GM19324 (cell line): ENCODE measurements at regions not wholly inside any gene's neighbourhood (a gene's known extent, or its start where the extent isn't known, plus 50 kb on each side); places are given as distances from the start of the nearest gene placed in this dataset.

Experiments used
- ATAC-seq: cut with Tn5 transposase; IDR thresholded peaks from one replicate; pipeline ENCODE4 v1.9.1; 2021; ENCODE audit warnings: mild to moderate bottlenecking, moderate library complexity; ENCODE audit not compliant: unreplicated experiment, low FRiP score

DNA sequence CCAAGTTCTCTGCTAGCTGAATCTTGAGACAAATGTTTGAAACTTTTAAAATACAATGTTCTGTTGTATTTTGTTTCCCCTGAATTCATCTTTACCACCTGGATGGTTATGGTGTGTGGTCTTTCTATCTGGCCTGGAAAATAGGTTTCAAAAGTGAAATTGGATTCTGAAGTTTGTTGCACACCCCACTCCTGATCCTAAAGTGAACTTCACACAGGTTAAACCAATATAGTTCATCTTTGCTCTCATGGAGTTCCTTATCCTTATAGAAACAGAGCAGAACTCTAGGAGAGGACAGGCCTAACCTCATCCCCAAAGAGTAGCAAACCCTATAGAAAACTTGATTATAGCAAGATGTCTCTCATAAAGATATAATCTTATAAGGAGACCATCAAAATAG, 179.4 kb upstream of the BCL6 start:
- no peak for ATAC-seq

DNA sequence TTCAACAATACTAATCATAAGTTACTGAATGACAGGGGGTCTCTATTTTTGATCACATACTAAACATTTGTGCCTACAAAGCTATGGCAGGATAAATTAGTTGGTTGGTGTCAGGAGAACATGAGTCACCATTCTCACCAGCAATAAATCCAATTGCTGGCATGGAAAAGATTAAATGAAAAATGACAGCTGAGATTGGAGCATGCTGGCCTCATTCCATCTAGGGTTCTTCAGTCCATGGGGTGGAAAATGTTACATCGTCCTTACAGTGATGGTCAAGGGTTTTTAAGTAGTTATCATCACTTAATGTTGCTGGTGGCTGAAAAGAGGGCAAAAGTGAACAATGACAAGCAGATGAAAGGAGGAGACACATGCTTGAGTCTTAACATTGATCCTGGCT, 180.1 kb upstream of the BCL6 start:
- ATAC-seq = no peak

- ATAC-seq = no peak
Observed at GRCh38 chr3:187926620-187927019, 181.4 kb upstream of the BCL6 start.

GRCh38 chr3:187927565-187927964, 182.3 kb upstream of the BCL6 start:
- no peak for ATAC-seq

DNA sequence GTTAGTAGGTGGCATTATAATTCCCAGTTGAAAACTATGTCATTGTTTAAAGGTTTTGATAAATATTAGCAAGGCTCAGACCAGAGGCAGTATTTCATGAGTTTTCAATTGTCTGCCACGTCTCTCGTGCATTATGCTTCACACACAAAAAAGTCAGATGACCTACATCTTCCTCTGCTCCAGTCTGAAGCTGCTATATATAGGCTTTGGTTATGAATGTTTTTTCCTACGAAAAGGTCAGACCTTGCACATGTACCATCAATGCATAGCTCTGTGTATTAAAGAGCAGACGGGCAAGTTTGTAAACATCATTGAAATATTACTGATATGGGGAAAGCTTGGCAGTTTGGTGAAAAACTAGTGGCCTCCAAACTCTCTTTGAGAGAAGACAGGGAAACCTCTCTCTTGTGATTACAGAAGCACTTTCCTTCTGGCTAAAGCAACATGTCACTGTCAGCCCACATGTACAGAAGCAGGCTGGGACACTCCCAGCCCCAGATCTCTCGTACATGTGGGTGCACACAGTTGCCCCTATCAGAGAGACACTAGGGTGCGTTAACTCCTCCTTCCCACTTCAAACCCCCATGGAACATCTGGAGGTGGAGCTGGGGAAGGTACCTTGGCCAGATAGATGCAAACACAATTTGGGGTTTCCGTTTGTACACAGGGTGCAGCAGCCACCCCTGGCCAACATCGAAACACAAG, 184.0 kb upstream of the BCL6 start:
- ATAC-seq = no peak

DNA sequence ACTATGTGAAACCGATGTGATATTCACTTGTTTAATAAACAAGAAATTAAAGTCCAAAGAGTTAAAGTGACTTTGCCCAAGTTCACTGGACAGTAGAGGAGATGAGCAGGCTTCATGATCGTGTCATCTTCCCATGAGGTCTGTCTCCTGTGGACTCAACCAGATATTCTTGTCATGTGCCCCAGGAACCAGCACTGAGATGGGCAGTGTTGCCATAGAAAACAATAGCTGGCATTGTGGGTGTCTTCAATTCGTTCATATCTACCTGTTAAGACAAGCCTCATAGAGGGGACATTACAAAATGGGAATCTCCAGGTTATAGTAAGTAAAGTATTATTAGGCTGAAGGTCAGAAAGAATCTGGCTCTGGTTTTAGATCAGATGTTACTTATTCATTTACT, 184.8 kb upstream of the BCL6 start:
- ATAC-seq = no peak

GRCh38 chr3:187931101-187931500, 185.8 kb upstream of the BCL6 start:
- no peak for ATAC-seq

GRCh38 chr3:187931770-187932278, 186.6 kb upstream of the BCL6 start:
- ATAC-seq = no peak

DNA sequence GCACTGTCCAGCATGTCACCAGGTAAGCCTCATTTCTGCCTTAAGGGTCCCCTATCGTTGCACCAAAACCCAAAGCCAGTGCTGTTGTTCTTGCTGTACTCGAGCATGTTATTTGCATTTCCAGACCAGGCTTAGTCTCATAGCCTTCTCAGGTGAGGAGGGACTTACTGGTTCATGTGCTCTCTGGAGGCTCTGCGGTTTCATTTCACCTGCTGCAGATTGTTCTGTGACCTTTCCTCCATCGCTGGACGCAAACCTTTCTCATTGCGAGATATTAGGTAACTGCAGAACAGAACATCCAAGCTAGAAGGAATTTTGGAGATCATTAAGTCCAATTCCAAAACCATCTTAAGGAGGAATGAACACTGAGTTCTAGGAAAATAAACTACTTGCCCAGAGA, 187.3 kb upstream of the BCL6 start:
- no peak for ATAC-seq

DNA sequence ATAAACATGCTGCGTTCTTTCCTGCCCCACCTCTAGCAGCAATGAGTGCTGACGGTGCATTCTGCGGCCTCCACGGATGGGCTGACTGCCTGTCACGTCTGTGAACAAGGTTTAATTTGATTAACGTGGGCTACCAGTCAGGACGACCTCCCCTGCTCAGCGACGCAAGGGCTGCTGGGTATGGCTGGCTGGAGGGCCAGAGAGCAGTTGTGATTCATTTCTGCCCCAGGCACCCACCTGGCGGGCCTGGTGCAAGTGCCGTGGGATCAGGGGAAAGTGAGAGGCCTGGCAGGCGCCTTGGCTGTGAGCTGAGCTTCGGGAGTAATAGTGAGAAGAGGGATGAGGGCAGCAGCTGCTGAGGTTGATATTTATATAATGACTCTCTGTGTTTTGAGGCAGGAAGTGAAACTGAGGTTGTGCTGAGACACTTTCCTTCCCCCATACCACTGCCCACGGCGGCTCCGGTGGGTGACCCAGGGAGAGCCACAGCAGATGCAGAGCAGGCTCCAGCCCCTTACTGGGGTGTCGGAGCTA, 190.4 kb upstream of the BCL6 start:
- peak; percentile 92 for ATAC-seq

- no peak for ATAC-seq
Observed at GRCh38 chr3:187936676-187937075, 191.4 kb upstream of the BCL6 start.

- ATAC-seq = no peak
Observed at GRCh38 chr3:187939891-187940290, 194.6 kb upstream of the BCL6 start.

GRCh38 chr3:187941135-187941847, 196.0 kb upstream of the BCL6 start:
- ATAC-seq = no peak

DNA sequence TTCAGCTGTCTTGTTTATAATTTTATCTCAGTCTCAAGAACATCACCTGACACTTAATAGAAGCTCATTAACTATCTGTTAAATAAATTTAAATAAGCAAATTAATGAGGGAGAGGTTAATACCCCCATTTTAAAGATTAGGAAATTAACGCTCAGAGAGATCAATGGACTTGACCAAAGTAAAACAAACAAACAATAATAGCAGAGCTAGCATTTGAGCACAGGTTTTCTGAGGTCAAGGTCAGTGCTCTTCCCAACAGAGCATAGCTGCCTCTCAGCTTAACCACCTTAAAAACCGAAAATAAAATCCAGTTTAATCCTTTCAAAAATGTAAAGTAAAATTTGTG, 196.6 kb upstream of the BCL6 start:
- no peak for ATAC-seq

GRCh38 chr3:187942658-187943241, 197.5 kb upstream of the BCL6 start:
- ATAC-seq = no peak

DNA sequence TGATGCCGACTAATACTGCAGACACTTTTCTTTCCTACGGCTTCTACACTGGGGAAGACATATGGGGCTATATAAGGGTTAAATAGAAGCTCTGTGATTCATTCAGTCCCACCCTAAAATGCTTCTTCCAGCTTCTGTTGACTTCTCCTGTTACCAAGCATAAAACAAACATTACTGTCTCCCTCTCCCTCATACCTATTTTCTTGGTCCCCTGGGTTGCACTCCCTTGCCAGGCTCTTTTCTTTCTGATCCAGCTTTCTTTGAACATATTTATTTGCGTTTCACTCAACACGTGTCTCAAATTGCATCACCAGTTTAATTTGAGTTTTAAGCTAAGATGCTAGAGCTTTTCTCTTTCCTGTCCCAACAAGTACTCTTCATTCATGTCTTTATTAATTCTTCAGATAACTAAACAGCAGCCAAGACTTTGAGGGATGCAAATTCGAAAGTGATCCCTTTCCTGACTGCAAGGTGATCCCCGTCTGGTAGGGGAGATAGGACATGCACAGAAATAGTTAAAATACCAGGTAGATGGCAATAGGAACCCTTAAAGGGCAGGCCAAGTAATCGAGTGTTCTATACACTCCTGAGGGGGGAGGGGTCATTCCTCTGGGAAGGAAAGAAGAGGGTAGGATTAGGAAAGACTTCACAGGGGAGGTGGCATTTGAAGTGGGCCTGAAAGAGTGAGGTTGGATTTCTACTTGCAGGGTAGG, 198.6 kb upstream of the BCL6 start:
- no peak for ATAC-seq

- no peak for ATAC-seq
Observed at GRCh38 chr3:187944390-187945179, 199.3 kb upstream of the BCL6 start.

- ATAC-seq = no peak
Observed at GRCh38 chr3:187945374-187945773, 200.1 kb upstream of the BCL6 start.

DNA sequence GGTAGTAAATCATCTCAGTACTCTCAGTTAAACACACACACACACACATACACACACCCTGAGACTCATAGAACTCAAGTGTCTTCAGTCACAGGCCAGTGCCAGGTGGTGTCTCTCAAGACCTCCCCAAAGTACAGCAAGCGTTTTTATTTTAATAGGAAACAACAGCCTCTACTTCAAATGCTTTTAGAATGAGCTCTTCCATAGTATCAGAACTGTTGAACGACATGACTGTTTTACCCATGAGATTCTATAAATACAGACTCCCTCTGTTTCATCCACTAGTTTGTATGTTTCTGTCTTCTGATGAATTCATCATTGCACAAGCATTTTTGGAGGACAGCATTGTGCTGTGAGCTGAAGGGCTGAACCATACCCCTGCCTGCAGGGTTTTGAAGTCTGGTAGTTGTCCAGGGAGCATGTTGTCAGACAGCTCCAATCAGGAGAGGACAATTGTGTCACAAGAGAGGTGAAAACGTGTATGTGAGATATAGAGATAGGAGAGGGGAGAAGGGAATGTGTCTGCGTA, 201.0 kb upstream of the BCL6 start:
- ATAC-seq = no peak

DNA sequence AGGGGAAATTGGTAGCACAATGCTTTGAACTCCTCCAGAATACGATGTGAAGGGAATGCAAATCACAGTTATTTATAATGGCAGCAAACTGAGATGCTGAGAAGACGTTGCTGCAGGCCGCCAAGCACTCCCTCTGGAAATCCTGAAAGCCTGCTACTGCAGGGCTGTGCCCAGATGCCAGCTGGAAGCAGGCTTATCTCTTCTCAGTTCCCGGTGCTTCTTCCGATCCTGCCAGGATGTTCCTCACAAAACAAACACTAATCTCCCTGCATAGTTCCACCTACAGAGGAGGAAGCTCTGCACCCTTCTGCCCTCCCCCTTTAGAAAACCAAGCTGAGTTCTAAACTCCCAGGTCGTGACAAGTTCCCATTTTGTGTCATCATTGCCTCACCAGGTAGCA, 201.7 kb upstream of the BCL6 start:
- ATAC-seq = no peak
